ENCODE measurements at regions not wholly inside any gene's neighbourhood (a gene's known extent, or its start where the extent isn't known, plus 50 kb on each side); places are given as distances from the start of the nearest gene placed in this dataset.

DNA sequence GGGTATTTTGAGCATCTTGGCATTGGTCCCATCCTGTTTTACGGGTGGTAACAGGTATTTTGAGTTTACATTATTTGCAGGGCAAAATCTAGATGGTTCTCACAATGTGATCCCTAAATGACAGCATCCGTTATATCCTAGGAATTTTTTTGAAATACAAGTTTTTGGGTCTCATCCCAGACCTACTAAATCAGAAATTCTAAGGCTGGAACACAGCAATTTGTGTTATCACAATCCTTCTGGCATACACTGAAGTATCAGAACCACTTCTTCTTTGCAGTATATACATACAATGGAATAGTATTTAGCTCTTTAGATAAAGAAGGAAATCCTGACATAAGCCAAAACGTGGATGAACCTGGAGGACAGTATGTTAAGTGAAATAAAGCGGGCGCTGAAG is 104.1 kb upstream of the LSM6 start:
- H3K9me3 ChIP-seq: no peaks in the 10 kb centered on the region
- no peaks in the 10 kb centered on the region for H3K36me3 ChIP-seq
- no peaks in the 10 kb centered on the region for H3K4me1 ChIP-seq
- DNase-seq: no peak
- no peak overlapping the region for H3K4me3 ChIP-seq (ENCODE audit: low read depth, low read length)
- TF ChIP-seq, protein P1, sequence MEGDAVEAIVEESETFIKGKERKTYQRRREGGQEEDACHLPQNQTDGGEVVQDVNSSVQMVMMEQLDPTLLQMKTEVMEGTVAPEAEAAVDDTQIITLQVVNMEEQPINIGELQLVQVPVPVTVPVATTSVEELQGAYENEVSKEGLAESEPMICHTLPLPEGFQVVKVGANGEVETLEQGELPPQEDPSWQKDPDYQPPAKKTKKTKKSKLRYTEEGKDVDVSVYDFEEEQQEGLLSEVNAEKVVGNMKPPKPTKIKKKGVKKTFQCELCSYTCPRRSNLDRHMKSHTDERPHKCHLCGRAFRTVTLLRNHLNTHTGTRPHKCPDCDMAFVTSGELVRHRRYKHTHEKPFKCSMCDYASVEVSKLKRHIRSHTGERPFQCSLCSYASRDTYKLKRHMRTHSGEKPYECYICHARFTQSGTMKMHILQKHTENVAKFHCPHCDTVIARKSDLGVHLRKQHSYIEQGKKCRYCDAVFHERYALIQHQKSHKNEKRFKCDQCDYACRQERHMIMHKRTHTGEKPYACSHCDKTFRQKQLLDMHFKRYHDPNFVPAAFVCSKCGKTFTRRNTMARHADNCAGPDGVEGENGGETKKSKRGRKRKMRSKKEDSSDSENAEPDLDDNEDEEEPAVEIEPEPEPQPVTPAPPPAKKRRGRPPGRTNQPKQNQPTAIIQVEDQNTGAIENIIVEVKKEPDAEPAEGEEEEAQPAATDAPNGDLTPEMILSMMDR (IDR thresholded peaks at IDR 0.05; ENCODE audit: low read depth, low read length): no peak
- peaks cover 15% of the 10 kb centered on the region for H3K27me3 ChIP-seq

DNA sequence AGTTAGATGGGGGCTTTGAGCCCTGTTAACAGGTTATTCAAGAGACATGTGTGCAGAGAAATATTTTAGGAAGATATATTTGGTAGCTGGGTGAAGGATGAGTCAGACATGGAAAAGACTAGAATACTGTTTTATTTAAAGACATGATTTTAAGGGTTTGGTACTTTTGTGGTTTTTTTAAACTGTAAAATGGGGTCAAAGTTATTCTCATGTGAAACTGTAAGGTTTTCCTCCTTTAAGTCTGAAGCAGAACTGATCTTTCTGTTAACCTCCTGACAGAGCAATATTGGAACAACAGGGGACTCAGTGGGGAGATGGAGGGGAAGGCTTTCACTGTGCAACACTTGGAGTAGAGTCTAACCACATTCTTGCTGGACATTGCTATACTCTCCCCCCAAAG is 112.4 kb upstream of the LSM6 start:
- H3K4me1 ChIP-seq: no peaks in the 10 kb centered on the region
- H3K36me3 ChIP-seq: no peaks in the 10 kb centered on the region
- H3K27me3 ChIP-seq: peaks cover 6% of the 10 kb centered on the region; the same call in 1 of the 2 replicates
- H3K9me3 ChIP-seq: no peaks in the 10 kb centered on the region
- no peak overlapping the region for H3K4me3 ChIP-seq (ENCODE audit: low read depth, low read length)
- TF ChIP-seq, protein P1 (IDR thresholded peaks at IDR 0.05; ENCODE audit: low read depth, low read length): no peak
- no peak for DNase-seq

DNA sequence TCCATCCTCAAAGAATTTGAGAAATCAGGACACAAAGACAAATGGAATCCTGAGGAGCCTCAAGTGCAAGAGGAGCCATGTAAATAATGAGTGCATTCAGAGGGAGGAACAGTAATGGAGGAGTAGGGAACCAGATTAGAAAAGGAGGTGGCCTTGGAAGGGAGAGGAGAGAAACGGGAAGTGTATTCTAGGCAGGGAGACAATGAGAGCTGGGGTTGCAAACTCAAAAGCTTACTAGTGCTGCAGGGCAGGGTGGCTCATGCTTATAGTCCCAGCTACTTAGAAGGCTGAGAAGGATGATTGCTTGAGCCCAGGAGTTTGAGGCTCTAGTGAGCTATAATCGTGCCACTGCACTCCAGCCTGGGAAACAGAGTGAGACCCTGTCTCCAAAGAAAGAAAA is 113.2 kb upstream of the LSM6 start:
- DNase-seq: no peak
- Histone ChIP-seq H3K4me3 (ENCODE audit: low read depth, low read length) (no peak overlapping the region), H3K9me3 (no peaks in the 10 kb centered on the region), H3K27me3 (peaks cover 6% of the 10 kb centered on the region), H3K4me1 (no peaks in the 10 kb centered on the region), H3K36me3 (no peaks in the 10 kb centered on the region)
- TF ChIP-seq, protein P1 (IDR thresholded peaks at IDR 0.05; ENCODE audit: low read depth, low read length): no peak

- Histone ChIP-seq H3K4me1 (no peaks in the 10 kb centered on the region), H3K4me3 (ENCODE audit: low read depth, low read length) (no peak overlapping the region), H3K36me3 (no peaks in the 10 kb centered on the region), H3K9me3 (no peaks in the 10 kb centered on the region), H3K27me3 (peaks cover 6% of the 10 kb centered on the region)
- TF ChIP-seq, protein P1 (IDR thresholded peaks at IDR 0.05; ENCODE audit: low read depth, low read length): no peak
- no peak for DNase-seq
Observed at GRCh38 chr4:146061610-146062334, 113.7 kb upstream of the LSM6 start.

DNA sequence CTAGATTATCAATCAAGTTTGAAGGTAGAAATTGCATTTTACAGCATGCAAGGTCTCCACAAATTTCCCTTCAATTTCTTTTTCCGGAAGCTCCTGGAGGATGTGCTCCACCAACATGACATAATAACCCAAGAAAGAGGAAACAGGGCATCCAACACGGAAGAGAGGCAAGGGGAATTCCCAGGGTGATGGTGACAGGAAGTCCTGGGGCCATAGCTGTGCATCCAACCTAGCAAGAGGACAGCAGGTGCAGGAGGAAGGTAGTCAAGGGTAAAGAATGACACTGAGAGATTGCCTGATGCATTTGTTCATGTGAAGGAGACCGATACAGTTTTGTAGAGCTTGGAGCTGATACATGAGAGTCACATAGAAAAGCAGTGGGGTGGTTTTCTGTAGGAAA is 115.7 kb upstream of the LSM6 start:
- peaks cover 6% of the 10 kb centered on the region for H3K27me3 ChIP-seq
- H3K4me3 ChIP-seq (ENCODE audit: low read depth, low read length): no peak overlapping the region
- H3K9me3 ChIP-seq: no peaks in the 10 kb centered on the region
- no peaks in the 10 kb centered on the region for H3K36me3 ChIP-seq
- no peaks in the 10 kb centered on the region for H3K4me1 ChIP-seq
- DNase-seq: no peak
- TF ChIP-seq, protein P1 (IDR thresholded peaks at IDR 0.05; ENCODE audit: low read depth, low read length): no peak

DNA sequence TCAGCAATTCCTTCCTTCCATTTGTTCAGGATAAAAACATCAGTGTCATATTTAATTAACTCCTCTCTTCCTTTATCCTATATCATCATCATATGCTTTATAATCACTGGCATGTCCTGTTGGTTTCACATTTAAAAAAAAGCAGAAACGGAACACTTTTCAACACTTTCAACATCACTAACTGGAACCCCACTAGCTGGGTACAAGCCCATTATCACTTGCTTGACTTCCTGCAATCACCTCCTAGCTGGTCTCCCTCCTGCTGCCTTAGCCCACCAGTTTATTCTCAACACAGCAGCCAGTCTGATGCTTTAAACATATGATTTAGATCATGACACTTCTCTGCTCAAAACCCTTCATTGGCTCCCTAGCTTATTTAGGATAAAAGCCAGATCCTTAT is 116.4 kb upstream of the LSM6 start:
- Histone ChIP-seq H3K9me3 (no peaks in the 10 kb centered on the region), H3K4me3 (ENCODE audit: low read depth, low read length) (no peak overlapping the region), H3K4me1 (no peaks in the 10 kb centered on the region), H3K27me3 (peaks cover 6% of the 10 kb centered on the region), H3K36me3 (no peaks in the 10 kb centered on the region)
- TF ChIP-seq, protein P1 (IDR thresholded peaks at IDR 0.05; ENCODE audit: low read depth, low read length): no peak
- DNase-seq: no peak

All from BE2C (cell line).